ENCODE measurements at regions not wholly inside any gene's neighbourhood (a gene's known extent, or its start where the extent isn't known, plus 50 kb on each side); places are given as distances from the start of the nearest gene placed in this dataset.

- no peak for DNase-seq
These were observed 1260.3 kb downstream of the BRD1 start for GRCh38 chr22:48567213-48567975.

GRCh38 chr22:48566741-48567140 is 1260.9 kb downstream of the BRD1 start:
- no peak for DNase-seq

GRCh38 chr22:48565901-48566501 is 1261.7 kb downstream of the BRD1 start:
- no peak for DNase-seq

GRCh38 chr22:48564995-48565394 is 1262.7 kb downstream of the BRD1 start:
- DNase-seq: no peak

- DNase-seq: no peak
These were observed 1263.7 kb downstream of the BRD1 start for GRCh38 chr22:48563966-48564330.

- DNase-seq: no peak
These were observed 1264.3 kb downstream of the BRD1 start for GRCh38 chr22:48563118-48563965.

GRCh38 chr22:48561676-48562075 is 1266.0 kb downstream of the BRD1 start:
- DNase-seq: no peak

GRCh38 chr22:48560836-48561235 is 1266.8 kb downstream of the BRD1 start:
- no peak for DNase-seq

- DNase-seq: no peak
These were observed 1267.3 kb downstream of the BRD1 start for GRCh38 chr22:48560389-48560751.

GRCh38 chr22:48559647-48560388 is 1267.9 kb downstream of the BRD1 start:
- no peak for DNase-seq

GRCh38 chr22:48558606-48559402 is 1268.9 kb downstream of the BRD1 start:
- DNase-seq: no peak

- no peak for DNase-seq
These were observed 1269.7 kb downstream of the BRD1 start for GRCh38 chr22:48558016-48558415.

GRCh38 chr22:48557473-48557872 is 1270.2 kb downstream of the BRD1 start:
- no peak for DNase-seq

- DNase-seq: no peak
These were observed 1270.9 kb downstream of the BRD1 start for GRCh38 chr22:48556751-48557150.

- no peak for DNase-seq
These were observed 1271.5 kb downstream of the BRD1 start for GRCh38 chr22:48556222-48556621.

- no peak for DNase-seq
These were observed 1272.1 kb downstream of the BRD1 start for GRCh38 chr22:48555606-48556005.

GRCh38 chr22:48554893-48555572 is 1272.6 kb downstream of the BRD1 start:
- no peak for DNase-seq

- no peak for DNase-seq
These were observed 1273.9 kb downstream of the BRD1 start for GRCh38 chr22:48553694-48554308.

- DNase-seq: no peak
These were observed 1274.6 kb downstream of the BRD1 start for GRCh38 chr22:48553119-48553518.

- DNase-seq: no peak
These were observed 1275.9 kb downstream of the BRD1 start for GRCh38 chr22:48551716-48552268.

- DNase-seq: no peak
These were observed 1276.6 kb downstream of the BRD1 start for GRCh38 chr22:48551061-48551460.
